ENCODE measurements at regions not wholly inside any gene's neighbourhood (a gene's known extent, or its start where the extent isn't known, plus 50 kb on each side); places are given as distances from the start of the nearest gene placed in this dataset.

GRCh38 chr5:142420561-142421227 lies 95.9 kb upstream of the SPRY4 start:
- H3K36me3 ChIP-seq (ENCODE audit: control insufficient read depth, insufficient read depth, low read length) = no peaks in the 10 kb centered on the region
- H3K4me1 ChIP-seq = peaks cover 7% of the 10 kb centered on the region
- H3K4me3 ChIP-seq (ENCODE audit: low read depth, low read length) = no peak overlapping the region
- H3K27me3 ChIP-seq (ENCODE audit: control insufficient read depth, insufficient read depth, low read length) = no peaks in the 10 kb centered on the region
- no peaks in the 10 kb centered on the region for H3K79me2 ChIP-seq
- H2AFZ ChIP-seq = no peak overlapping the region
- no peak overlapping the region for H3K27ac ChIP-seq
- no peaks in the 10 kb centered on the region for H3K9me3 ChIP-seq (ENCODE audit: control insufficient read depth, low read length)
- H3K9ac ChIP-seq = no peak overlapping the region
- H3K4me2 ChIP-seq (ENCODE audit: low read length) = no peak overlapping the region
- no peak for TF ChIP-seq CTCF (IDR thresholded peaks at IDR 0.05)

- TF ChIP-seq CTCF (IDR thresholded peaks at IDR 0.05) = no peak
- H3K4me2 ChIP-seq (ENCODE audit: low read length) = no peak overlapping the region
Measured at GRCh38 chr5:142412581-142412980, 87.8 kb upstream of the SPRY4 start.

GRCh38 chr5:142411656-142412425 lies 87.0 kb upstream of the SPRY4 start:
- Histone ChIP-seq H2AFZ (no peak overlapping the region), H3K27ac (no peak overlapping the region), H3K4me3 (ENCODE audit: low read depth, low read length) (no peak overlapping the region), H3K9ac (no peak overlapping the region), H3K9me3 (ENCODE audit: control insufficient read depth, low read length) (no peaks in the 10 kb centered on the region), H3K79me2 (no peaks in the 10 kb centered on the region), H3K36me3 (ENCODE audit: control insufficient read depth, insufficient read depth, low read length) (no peaks in the 10 kb centered on the region), H3K4me1 (no peaks in the 10 kb centered on the region), H3K27me3 (ENCODE audit: control insufficient read depth, insufficient read depth, low read length) (no peaks in the 10 kb centered on the region), H3K4me2 (ENCODE audit: low read length) (no peak overlapping the region)
- TF ChIP-seq CTCF (IDR thresholded peaks at IDR 0.05) = no peak

More at GRCh38 chr5:142412581-142412980, 87.8 kb upstream of the SPRY4 start:
- no peaks in the 10 kb centered on the region for H3K79me2 ChIP-seq
- no peak overlapping the region for H3K9ac ChIP-seq
- no peaks in the 10 kb centered on the region for H3K9me3 ChIP-seq (ENCODE audit: control insufficient read depth, low read length)
- H3K27me3 ChIP-seq (ENCODE audit: control insufficient read depth, insufficient read depth, low read length) = no peaks in the 10 kb centered on the region
- no peaks in the 10 kb centered on the region for H3K4me1 ChIP-seq
- H3K27ac ChIP-seq = no peak overlapping the region
- H2AFZ ChIP-seq = no peak overlapping the region
- no peak overlapping the region for H3K4me3 ChIP-seq (ENCODE audit: low read depth, low read length)
- H3K36me3 ChIP-seq (ENCODE audit: control insufficient read depth, insufficient read depth, low read length) = no peaks in the 10 kb centered on the region

- Histone ChIP-seq H3K27me3 (ENCODE audit: control insufficient read depth, insufficient read depth, low read length) (no peaks in the 10 kb centered on the region), H3K4me3 (ENCODE audit: low read depth, low read length) (no peak overlapping the region), H3K36me3 (ENCODE audit: control insufficient read depth, insufficient read depth, low read length) (no peaks in the 10 kb centered on the region), H3K27ac (no peak overlapping the region), H3K4me2 (ENCODE audit: low read length) (no peak overlapping the region), H3K9me3 (ENCODE audit: control insufficient read depth, low read length) (no peaks in the 10 kb centered on the region), H2AFZ (no peak overlapping the region), H3K79me2 (no peaks in the 10 kb centered on the region), H3K9ac (no peak overlapping the region), H3K4me1 (no peaks in the 10 kb centered on the region)
- no peak for TF ChIP-seq CTCF (IDR thresholded peaks at IDR 0.05)
Measured at GRCh38 chr5:142411103-142411502, 86.3 kb upstream of the SPRY4 start.

Measured in parathyroid adenoma (tissue), 2 donors.